ENCODE measurements at regions not wholly inside any gene's neighbourhood (a gene's known extent, or its start where the extent isn't known, plus 50 kb on each side); places are given as distances from the start of the nearest gene placed in this dataset.
A peak's percentile ranks its signal among the peaks of the same experiment; 100 is the strongest.

DNA sequence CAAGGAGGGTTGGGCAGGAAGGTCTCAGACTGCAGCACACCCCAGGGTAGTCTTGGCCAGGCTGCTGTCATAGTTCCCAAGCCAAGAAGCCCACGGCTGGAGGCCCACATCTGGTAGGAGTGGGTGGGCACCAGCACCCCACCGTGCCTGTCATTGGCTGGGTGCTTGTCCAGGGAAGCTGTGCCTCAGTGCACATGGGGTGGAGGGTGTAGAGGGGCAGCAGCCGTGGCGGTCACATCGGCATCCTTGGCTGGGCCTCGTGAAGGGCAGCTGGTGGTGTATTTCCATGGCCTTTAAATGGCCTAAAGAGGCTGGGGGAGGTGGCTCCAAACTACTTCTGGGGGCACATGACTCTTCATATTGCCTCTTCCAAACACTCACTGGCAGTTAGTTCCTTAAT, 119.6 kb upstream of the USP24 start:
- H3K4me3 ChIP-seq (replicated peaks in 1 of 3; ENCODE audit: low read depth in 2 of 3, low read length in 3 of 3): no peak overlapping the region
- Mint-ChIP-seq H3K4me3 (no peak overlapping the region), H3K4me1 (no peaks in the 10 kb centered on the region), H3K36me3 (no peaks in the 10 kb centered on the region), H3K27me3 (ENCODE audit: low read depth in 3 of 3) (peaks cover 0 to 5% (median 3%) of the 10 kb centered on the region in 3 donors), H3K27ac (no peak overlapping the region), H3K9me3 (peaks cover 0 to 2% (median 0%) of the 10 kb centered on the region in 7 donors)
- TF ChIP-seq, protein P1, sequence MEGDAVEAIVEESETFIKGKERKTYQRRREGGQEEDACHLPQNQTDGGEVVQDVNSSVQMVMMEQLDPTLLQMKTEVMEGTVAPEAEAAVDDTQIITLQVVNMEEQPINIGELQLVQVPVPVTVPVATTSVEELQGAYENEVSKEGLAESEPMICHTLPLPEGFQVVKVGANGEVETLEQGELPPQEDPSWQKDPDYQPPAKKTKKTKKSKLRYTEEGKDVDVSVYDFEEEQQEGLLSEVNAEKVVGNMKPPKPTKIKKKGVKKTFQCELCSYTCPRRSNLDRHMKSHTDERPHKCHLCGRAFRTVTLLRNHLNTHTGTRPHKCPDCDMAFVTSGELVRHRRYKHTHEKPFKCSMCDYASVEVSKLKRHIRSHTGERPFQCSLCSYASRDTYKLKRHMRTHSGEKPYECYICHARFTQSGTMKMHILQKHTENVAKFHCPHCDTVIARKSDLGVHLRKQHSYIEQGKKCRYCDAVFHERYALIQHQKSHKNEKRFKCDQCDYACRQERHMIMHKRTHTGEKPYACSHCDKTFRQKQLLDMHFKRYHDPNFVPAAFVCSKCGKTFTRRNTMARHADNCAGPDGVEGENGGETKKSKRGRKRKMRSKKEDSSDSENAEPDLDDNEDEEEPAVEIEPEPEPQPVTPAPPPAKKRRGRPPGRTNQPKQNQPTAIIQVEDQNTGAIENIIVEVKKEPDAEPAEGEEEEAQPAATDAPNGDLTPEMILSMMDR (IDR thresholded peaks at IDR 0.05): no peak
- no peaks in the 10 kb centered on the region for H3K27me3 ChIP-seq (ENCODE audit: control insufficient read depth in 2 of 2, insufficient read depth in 2 of 2, low read length in 2 of 2)
- no peak overlapping the region for H3K9ac ChIP-seq (ENCODE audit: insufficient read depth, low read length, poor library complexity, severe bottlenecking)
- H3K9me3 ChIP-seq (replicated peaks in 1 of 2; ENCODE audit: control insufficient read depth in 1 of 2, insufficient read depth in 1 of 2, low read length in 2 of 2): no peaks in the 10 kb centered on the region
- no peaks in the 10 kb centered on the region for H3K36me3 ChIP-seq (replicated peaks in 1 of 2; ENCODE audit: control insufficient read depth in 1 of 2, insufficient read depth in 2 of 2, low read length in 2 of 2)
- H3K4me1 ChIP-seq (ENCODE audit: control insufficient read depth in 1 of 2, insufficient read depth in 2 of 2, low read length in 2 of 2): no peaks in the 10 kb centered on the region
- H2AFZ ChIP-seq (ENCODE audit: insufficient read depth, low read depth, low read length, poor library complexity, severe bottlenecking): no peak overlapping the region
- H4K20me1 ChIP-seq (ENCODE audit: insufficient read depth, low read length): no peaks in the 10 kb centered on the region
- no peak overlapping the region for H3K4me2 ChIP-seq (replicated peaks; ENCODE audit: extremely low read depth, low read length, poor library complexity, severe bottlenecking)
- H3K79me2 ChIP-seq (ENCODE audit: insufficient read depth, low read length): no peaks in the 10 kb centered on the region
- intact Hi-C loops (cut with micrococcal nuclease): no loop called here
- DNase-seq: no peak
- no peak overlapping the region for H3K27ac ChIP-seq (ENCODE audit: low read depth in 1 of 2, low read length in 2 of 2)
- WGBS (ENCODE audit: insufficient coverage): 93% methylated on average over 5 of the region's 6 CpGs

DNA sequence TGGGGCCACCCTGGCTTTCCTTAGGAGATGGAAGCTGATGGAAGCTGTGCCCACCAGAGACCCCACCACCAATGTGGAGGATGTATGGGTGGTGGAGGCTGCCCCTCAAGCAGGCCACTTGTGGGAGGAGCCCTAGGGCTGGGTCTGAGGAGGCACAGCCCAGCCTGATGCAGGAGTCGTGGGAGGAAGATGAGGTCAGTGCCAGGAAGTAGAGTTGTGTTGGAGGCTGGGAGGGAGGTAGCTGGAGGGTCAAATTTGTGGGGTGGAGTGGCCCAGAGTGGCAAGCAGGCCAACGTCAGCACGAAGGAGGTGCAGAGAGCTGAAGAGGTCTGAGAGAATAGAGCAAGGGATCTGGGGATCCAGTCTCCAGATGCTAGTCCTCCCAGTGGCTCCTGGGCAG, 119.0 kb upstream of the USP24 start:
- Histone ChIP-seq H3K4me2 (replicated peaks; ENCODE audit: extremely low read depth, low read length, poor library complexity, severe bottlenecking) (no peak overlapping the region), H3K4me1 (ENCODE audit: control insufficient read depth in 1 of 2, insufficient read depth in 2 of 2, low read length in 2 of 2) (no peaks in the 10 kb centered on the region), H3K27me3 (ENCODE audit: control insufficient read depth in 2 of 2, insufficient read depth in 2 of 2, low read length in 2 of 2) (no peaks in the 10 kb centered on the region), H3K27ac (ENCODE audit: low read depth in 1 of 2, low read length in 2 of 2) (no peak overlapping the region), H3K9ac (ENCODE audit: insufficient read depth, low read length, poor library complexity, severe bottlenecking) (no peak overlapping the region), H3K36me3 (replicated peaks in 1 of 2; ENCODE audit: control insufficient read depth in 1 of 2, insufficient read depth in 2 of 2, low read length in 2 of 2) (no peaks in the 10 kb centered on the region), H4K20me1 (ENCODE audit: insufficient read depth, low read length) (no peaks in the 10 kb centered on the region), H2AFZ (ENCODE audit: insufficient read depth, low read depth, low read length, poor library complexity, severe bottlenecking) (no peak overlapping the region), H3K79me2 (ENCODE audit: insufficient read depth, low read length) (no peaks in the 10 kb centered on the region), H3K4me3 (replicated peaks in 1 of 3; ENCODE audit: low read depth in 2 of 3, low read length in 3 of 3) (no peak overlapping the region), H3K9me3 (replicated peaks in 1 of 2; ENCODE audit: control insufficient read depth in 1 of 2, insufficient read depth in 1 of 2, low read length in 2 of 2) (no peaks in the 10 kb centered on the region)
- intact Hi-C loops (cut with micrococcal nuclease): no loop called here
- Mint-ChIP-seq H3K27ac (peak overlapping the region in 3 of 7 donors; percentile 14 to 58 (median 17)), H3K4me1 (no peaks in the 10 kb centered on the region), H3K36me3 (no peaks in the 10 kb centered on the region), H3K27me3 (ENCODE audit: low read depth in 3 of 3) (peaks cover 0 to 5% (median 3%) of the 10 kb centered on the region in 3 donors), H3K9me3 (peaks cover 0 to 1% (median 0%) of the 10 kb centered on the region in 7 donors), H3K4me3 (no peak overlapping the region)
- no peak for DNase-seq
- 57% methylated on average over 3 of the region's 3 CpGs for whole genome bisulfite sequencing (ENCODE audit: insufficient coverage)
- TF ChIP-seq, protein P1 (IDR thresholded peaks at IDR 0.05): no peak

Data from CD14-positive monocyte (primary cell).